Kidney (tissue), 13 donors: ENCODE measurements at regions not wholly inside any gene's neighbourhood (a gene's known extent, or its start where the extent isn't known, plus 50 kb on each side); places are given as distances from the start of the nearest gene placed in this dataset.

Experiments used
- DNase-seq, 5 donors: peaks; one replicate each; pipeline ENCODE4 v3.0.0-alpha.2; 2013 to 2020
- FAIRE-seq: peaks from 2 replicates; lab custom pipeline; 2012; peaks lifted over from hg19 to GRCh38; lab: Jason Lieb, UNC
- H3K27ac ChIP-seq, 2 donors: one replicate each; pipeline ENCODE4 v1.7.0; 2013; ENCODE audit warnings: low read depth in 2 of 2, low read length in 2 of 2, inconsistent platforms in 1 of 2
- H3K27me3 ChIP-seq: one replicate; pipeline ENCODE4 v1.7.1; 2013; ENCODE audit warnings: low read length, inconsistent platforms; ENCODE audit not compliant: control insufficient read depth, insufficient read depth
- H3K36me3 ChIP-seq, 3 donors: one replicate each; pipeline versions ENCODE4 v1.7.0 to v1.7.1; 2013; ENCODE audit warnings: low read length in 3 of 3, control low read depth in 1 of 3, inconsistent platforms in 1 of 3; ENCODE audit not compliant: insufficient read depth in 3 of 3, control insufficient read depth in 2 of 3
- H3K4me1 ChIP-seq, 3 donors: one replicate each; pipeline versions ENCODE4 v1.7.0 to v1.7.1; 2013; ENCODE audit warnings: low read length in 3 of 3, inconsistent platforms in 1 of 3, low read depth in 1 of 3; ENCODE audit not compliant: control insufficient read depth in 2 of 3, insufficient read depth in 2 of 3
- H3K4me3 ChIP-seq, 3 donors: one replicate each; pipeline versions ENCODE4 v1.7.0 to v1.8.1; 2013; ENCODE audit warnings: low read length in 3 of 3, control low read depth in 1 of 3, inconsistent platforms in 1 of 3
- H3K9ac ChIP-seq, 3 donors: one replicate each; pipeline versions ENCODE4 v1.7.0 to v1.7.1; 2013; ENCODE audit warnings: low read length in 3 of 3, control low read depth in 1 of 3, inconsistent platforms in 1 of 3
- H3K9me3 ChIP-seq, 3 donors: one replicate each; pipeline versions ENCODE4 v1.7.0 to v1.7.1; 2013; ENCODE audit warnings: low read length in 3 of 3, control low read depth in 1 of 3, inconsistent platforms in 1 of 3; ENCODE audit not compliant: control insufficient read depth in 2 of 3, insufficient read depth in 1 of 3
- intact Hi-C: fragments of 100-400 bp; cut with DNase I; formaldehyde crosslinking; loops from one replicate; pipeline ENCODE4 v1.11.1; 2022
- TF ChIP-seq, protein P1 (sequence below): IDR thresholded peaks from 3 replicates; pipeline ENCODE4 v1.5.1; 2012; ENCODE audit warnings: mild to moderate bottlenecking, moderate library complexity, borderline replicate concordance; ENCODE audit not compliant: insufficient read depth; ENCODE audit errors: extremely low read depth
- donor health status: control.
- donor health status: control.
- donor health status: control.
- donor health status: control.
- donor health status: control.
- donor health status: DM: yes; HTN: yes; CAD: no.
- donor health status: Normal renal cell carcinoma (clear cell type).

DNA sequence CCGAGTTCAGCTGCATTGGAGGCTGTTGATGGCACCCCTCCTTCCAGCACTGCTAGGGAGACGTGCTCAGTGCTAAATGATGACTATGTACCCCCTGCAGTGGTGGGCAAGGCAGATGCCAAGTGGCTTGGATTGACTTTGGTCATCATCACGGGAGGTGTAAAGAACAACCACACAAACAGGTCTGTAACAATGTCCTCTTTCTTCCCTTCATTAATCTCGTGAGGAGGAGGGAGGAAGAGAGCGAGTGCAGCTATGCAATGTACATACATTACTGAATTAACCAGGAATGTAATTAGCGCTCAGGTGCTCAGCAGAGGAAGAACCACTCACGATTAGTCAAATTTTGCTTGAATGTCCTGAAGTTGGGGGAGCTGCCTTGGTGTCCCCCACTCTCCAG is 173.9 kb upstream of the SKOR2 start:
- no peaks in the 10 kb centered on the region for H3K9me3 ChIP-seq
- intact Hi-C loops, result no loop called here
- H3K4me3 ChIP-seq, result no peak overlapping the region
- no peaks in the 10 kb centered on the region for H3K4me1 ChIP-seq
- no peak overlapping the region for H3K27ac ChIP-seq
- TF ChIP-seq, protein P1, sequence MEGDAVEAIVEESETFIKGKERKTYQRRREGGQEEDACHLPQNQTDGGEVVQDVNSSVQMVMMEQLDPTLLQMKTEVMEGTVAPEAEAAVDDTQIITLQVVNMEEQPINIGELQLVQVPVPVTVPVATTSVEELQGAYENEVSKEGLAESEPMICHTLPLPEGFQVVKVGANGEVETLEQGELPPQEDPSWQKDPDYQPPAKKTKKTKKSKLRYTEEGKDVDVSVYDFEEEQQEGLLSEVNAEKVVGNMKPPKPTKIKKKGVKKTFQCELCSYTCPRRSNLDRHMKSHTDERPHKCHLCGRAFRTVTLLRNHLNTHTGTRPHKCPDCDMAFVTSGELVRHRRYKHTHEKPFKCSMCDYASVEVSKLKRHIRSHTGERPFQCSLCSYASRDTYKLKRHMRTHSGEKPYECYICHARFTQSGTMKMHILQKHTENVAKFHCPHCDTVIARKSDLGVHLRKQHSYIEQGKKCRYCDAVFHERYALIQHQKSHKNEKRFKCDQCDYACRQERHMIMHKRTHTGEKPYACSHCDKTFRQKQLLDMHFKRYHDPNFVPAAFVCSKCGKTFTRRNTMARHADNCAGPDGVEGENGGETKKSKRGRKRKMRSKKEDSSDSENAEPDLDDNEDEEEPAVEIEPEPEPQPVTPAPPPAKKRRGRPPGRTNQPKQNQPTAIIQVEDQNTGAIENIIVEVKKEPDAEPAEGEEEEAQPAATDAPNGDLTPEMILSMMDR, result no peak
- H3K27me3 ChIP-seq, result no peaks in the 10 kb centered on the region
- no peaks in the 10 kb centered on the region for H3K36me3 ChIP-seq
- DNase-seq (no peak), FAIRE-seq (no peak)
- no peak overlapping the region for H3K9ac ChIP-seq

DNA sequence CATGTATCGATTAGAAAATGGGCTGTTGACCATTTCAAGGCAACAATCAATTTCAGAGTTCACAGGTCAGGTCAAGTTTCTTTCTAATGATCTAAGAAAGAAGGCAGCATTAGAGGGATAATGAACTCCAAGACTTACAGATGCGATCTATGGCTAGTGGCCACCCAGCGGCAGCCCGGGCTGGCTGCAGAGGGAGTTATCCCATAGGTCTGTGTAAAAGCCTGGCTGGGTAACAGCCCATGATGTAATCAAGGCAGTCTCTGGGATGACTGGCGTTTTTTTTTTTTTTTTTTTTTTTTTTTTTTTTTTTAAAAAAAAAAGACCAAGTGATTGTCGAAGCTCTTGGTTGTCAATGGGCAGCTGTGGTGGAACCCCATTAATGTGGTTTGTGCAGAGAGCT is 171.1 kb upstream of the SKOR2 start:
- intact Hi-C loops, result no loop called here
- no peak overlapping the region for H3K27ac ChIP-seq
- H3K9ac ChIP-seq, result no peak overlapping the region
- no peaks in the 10 kb centered on the region for H3K36me3 ChIP-seq
- FAIRE-seq, result no peak
- TF ChIP-seq, protein P1, result no peak
- no peak for DNase-seq
- H3K4me3 ChIP-seq, result no peak overlapping the region
- H3K9me3 ChIP-seq, result no peaks in the 10 kb centered on the region
- no peaks in the 10 kb centered on the region for H3K27me3 ChIP-seq
- H3K4me1 ChIP-seq, result no peaks in the 10 kb centered on the region

DNA sequence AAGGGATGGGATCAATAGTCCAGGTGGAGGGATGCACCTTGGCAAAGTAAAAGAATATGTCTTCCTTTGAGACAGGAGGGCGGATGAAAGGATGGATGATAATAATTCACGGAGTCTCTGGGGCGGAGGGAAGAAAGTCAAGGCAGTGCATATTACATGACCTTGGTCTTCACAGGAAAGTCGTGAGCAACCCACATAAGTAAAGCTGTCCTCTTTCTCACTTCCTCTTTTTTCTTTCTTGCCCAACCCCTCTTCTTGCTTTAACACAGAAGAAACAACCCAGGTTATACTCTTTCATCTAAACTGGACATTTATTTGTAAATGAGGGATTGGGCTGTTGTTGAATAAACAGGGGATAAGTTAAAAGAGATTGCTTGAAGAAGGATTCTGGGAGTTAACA is 168.7 kb upstream of the SKOR2 start:
- Histone ChIP-seq H3K9me3 (no peaks in the 10 kb centered on the region), H3K36me3 (no peaks in the 10 kb centered on the region), H3K9ac (no peak overlapping the region), H3K27ac (no peak overlapping the region), H3K4me3 (no peak overlapping the region), H3K27me3 (no peaks in the 10 kb centered on the region), H3K4me1 (no peaks in the 10 kb centered on the region)
- TF ChIP-seq, protein P1, result no peak
- no peak for FAIRE-seq
- DNase-seq, result no peak
- intact Hi-C loops, result no loop called here

DNA sequence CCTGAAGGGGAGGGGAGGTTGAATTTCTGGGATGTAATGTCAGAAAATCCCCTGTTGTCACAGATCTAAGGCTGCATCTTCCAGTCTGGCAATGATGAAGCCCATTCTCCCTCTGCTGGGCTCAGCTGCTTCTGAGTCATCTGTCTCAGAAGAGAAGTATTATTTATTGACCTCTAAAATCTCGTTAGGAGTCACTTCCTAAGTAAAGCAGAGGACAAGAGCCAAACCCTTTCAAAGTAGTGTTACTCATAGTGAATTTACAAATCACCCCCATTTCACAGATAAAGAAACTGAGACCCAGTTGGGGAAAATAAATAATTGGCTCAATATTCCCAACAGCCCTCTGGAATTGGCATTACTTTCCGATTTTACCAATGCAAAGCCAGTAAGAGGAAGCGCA is 167.3 kb upstream of the SKOR2 start:
- TF ChIP-seq, protein P1, result no peak
- Histone ChIP-seq H3K27ac (no peak overlapping the region), H3K27me3 (no peaks in the 10 kb centered on the region), H3K4me3 (no peak overlapping the region), H3K9ac (no peak overlapping the region), H3K4me1 (no peaks in the 10 kb centered on the region), H3K36me3 (no peaks in the 10 kb centered on the region), H3K9me3 (no peaks in the 10 kb centered on the region)
- DNase-seq (no peak), FAIRE-seq (no peak)
- intact Hi-C loops, result no loop called here
